PC-3 (cell line): ENCODE measurements at regions not wholly inside any gene's neighbourhood (a gene's known extent, or its start where the extent isn't known, plus 50 kb on each side); places are given as distances from the start of the nearest gene placed in this dataset.
"Not testable (repeated sequence)": the region's sequence is repeated elsewhere in the genome, so short reads cannot be mapped to it uniquely, and the experiment has no call there.

ENCODE experiments used
- ATAC-seq: fragments of 200-7000 bp; cut with Tn5 transposase; 2 replicates; pipeline ENCODE4 v1.9.1; 2020; ENCODE audit warnings: mild to moderate bottlenecking, moderate library complexity
- BruUV-seq: library from RNA; stranded (reverse); fragments of 400-500 nt; replicated peaks from 2 replicates; lab custom pipeline; 2021; lab: Mats Ljungman, UMichigan
- CTCF ChIA-PET: fragments of 300-600 bp; sonication (Branson Sonifier 250); formaldehyde crosslinking; loops from one replicate; lab custom pipeline; 2022; ENCODE audit warnings: antibody characterized with exemption; lab: Charles Lee
- POLR2A ChIA-PET: fragments of 300-600 bp; sonication (Branson Sonifier 250); formaldehyde crosslinking; loops from one replicate; lab custom pipeline; 2022; ENCODE audit warnings: antibody characterized with exemption; ENCODE audit not compliant: unreplicated experiment; lab: Charles Lee
- DNase-seq: peaks from one replicate; pipeline ENCODE4 v3.0.0-alpha.2; 2015
- H2AFZ ChIP-seq: fragments of 300-600 bp; sonication (generic); 2 replicates; pipeline ENCODE4 v1.6.0; 2016; ENCODE audit warnings: antibody characterized with exemption, low read length
- H3F3A ChIP-seq: fragments of 300-600 bp; sonication (generic); one replicate; pipeline ENCODE4 v1.6.0; 2017; ENCODE audit warnings: antibody characterized with exemption, low read length, control low read depth, mild to moderate bottlenecking; ENCODE audit not compliant: unreplicated experiment
- H3K27ac ChIP-seq: fragments of 300-600 bp; sonication (generic); 2 replicates; pipeline ENCODE4 v1.5.1; 2016; ENCODE audit warnings: mild to moderate bottlenecking, low read length
- H3K27me3 ChIP-seq: fragments of 300-600 bp; sonication (generic); 2 replicates; pipeline ENCODE4 v1.6.1; 2016; ENCODE audit warnings: low read length, mixed read lengths
- H3K36me3 ChIP-seq: fragments of 300-600 bp; sonication (generic); 2 replicates; pipeline ENCODE4 v1.6.1; 2016; ENCODE audit warnings: low read depth, mixed run types, low read length, mixed read lengths
- H3K4me1 ChIP-seq: fragments of 300-600 bp; sonication (generic); 2 replicates; pipeline ENCODE4 v1.5.1; 2016; ENCODE audit warnings: low read length; ENCODE audit not compliant: insufficient read depth
- H3K4me2 ChIP-seq: fragments of 300-600 bp; sonication (generic); 2 replicates; pipeline ENCODE4 v1.6.0; 2016; ENCODE audit warnings: low read length
- H3K4me3 ChIP-seq: fragments of 300-600 bp; sonication (generic); 2 replicates; pipeline ENCODE4 v1.5.1; 2016; ENCODE audit warnings: mild to moderate bottlenecking, low read length, mixed read lengths
- H3K79me2 ChIP-seq: fragments of 300-600 bp; sonication (generic); 2 replicates; pipeline ENCODE4 v1.6.1; 2017; ENCODE audit warnings: low read length, mixed read lengths
- H3K9ac ChIP-seq: fragments of 300-600 bp; sonication (generic); 2 replicates; pipeline ENCODE4 v1.6.0; 2016; ENCODE audit warnings: mild to moderate bottlenecking, low read length
- H3K9me2 ChIP-seq: fragments of 300-600 bp; sonication (generic); replicated peaks from 2 replicates; pipeline ENCODE4 v1.6.1; 2016; ENCODE audit warnings: mixed run types, low read length, mixed read lengths
- H3K9me3 ChIP-seq: fragments of 300-600 bp; sonication (generic); 2 replicates; pipeline ENCODE4 v1.6.1; 2016; ENCODE audit warnings: low read length, mixed read lengths
- H4K20me1 ChIP-seq: fragments of 300-600 bp; sonication (generic); 2 replicates; pipeline ENCODE4 v1.6.1; 2016; ENCODE audit warnings: low read length, mixed read lengths
- CTCF ChIP-seq: fragments of 300-600 bp; sonication (generic); conservative IDR thresholded peaks from 2 replicates; pipeline ENCODE4 v1.5.1; 2017; ENCODE audit warnings: antibody characterized with exemption, low read depth, mild to moderate bottlenecking, low read length
- EZH2 ChIP-seq: fragments of 300-600 bp; sonication (generic); IDR thresholded peaks from one replicate; pipeline ENCODE4 v1.6.1; 2017; ENCODE audit warnings: antibody characterized with exemption, mild to moderate bottlenecking, low read length; ENCODE audit not compliant: unreplicated experiment
- EZH2phosphoT487 ChIP-seq: fragments of 300-600 bp; sonication (generic); IDR thresholded peaks from 2 replicates; pipeline ENCODE4 v1.6.1; 2018; ENCODE audit warnings: mild to moderate bottlenecking, antibody characterized with exemption, low read length, borderline replicate concordance
- intact Hi-C: fragments of 100-400 bp; cut with micrococcal nuclease; formaldehyde crosslinking; loops from 2 replicates; pipeline ENCODE4 v1.9.0; 2023

- Histone ChIP-seq H4K20me1 (no peaks in the 10 kb centered on the region), H2AFZ (no peak overlapping the region), H3F3A (no peaks in the 10 kb centered on the region), H3K36me3 (no peaks in the 10 kb centered on the region), H3K9ac (no peak overlapping the region), H3K4me2 (no peak overlapping the region), H3K27ac (no peak overlapping the region), H3K4me3 (no peak overlapping the region), H3K9me3 (no peaks in the 10 kb centered on the region), H3K79me2 (no peaks in the 10 kb centered on the region), H3K27me3 (peaks cover 18% of the 10 kb centered on the region), H3K9me2 (no peaks in the 10 kb centered on the region), H3K4me1 (no peaks in the 10 kb centered on the region; the same call in 1 of the 2 replicates)
- DNase-seq (no peak), ATAC-seq (no peak)
- POLR2A ChIA-PET = interaction anchor here (0.6 kb wide), 1 partner anchor 1068 kb away, joined by 3 read pairs; no protein-coding TSS in a partner anchor
- CTCF ChIA-PET = no interaction called here
- intact Hi-C loops = no loop called here
- TF ChIP-seq CTCF (no peak), EZH2phosphoT487 (no peak), EZH2 (no peak)
- BruUV-seq = no TSS peak
Measured at GRCh38 chr2:239818531-239819011, 206.6 kb downstream of the NDUFA10 start.

- no TSS peak for BruUV-seq
- peaks cover 18% of the 10 kb centered on the region for H3K27me3 ChIP-seq
- TF ChIP-seq EZH2phosphoT487 (no peak), CTCF (no peak), EZH2 (no peak)
Measured at GRCh38 chr2:239818086-239818485, 207.1 kb downstream of the NDUFA10 start.

GRCh38 chr2:239817468-239818031 lies 207.6 kb downstream of the NDUFA10 start:
- H3K4me2 ChIP-seq, H3K4me1 ChIP-seq, BruUV-seq, H3K9me2 ChIP-seq, ATAC-seq, POLR2A ChIA-PET, H3K4me3 ChIP-seq, H4K20me1 ChIP-seq, H3F3A ChIP-seq, H3K27ac ChIP-seq, H3K36me3 ChIP-seq, DNase-seq, CTCF ChIA-PET, H2AFZ ChIP-seq, H3K79me2 ChIP-seq, H3K9ac ChIP-seq, intact Hi-C loops, H3K9me3 ChIP-seq: not testable (repeated sequence)
- peaks cover 18% of the 10 kb centered on the region for H3K27me3 ChIP-seq

More at GRCh38 chr2:239818086-239818485, 207.1 kb downstream of the NDUFA10 start:
- CTCF ChIA-PET = no interaction called here
- H3K79me2 ChIP-seq = no peaks in the 10 kb centered on the region
- intact Hi-C loops = no loop called here
- H3K9me3 ChIP-seq = no peaks in the 10 kb centered on the region
- H2AFZ ChIP-seq = no peak overlapping the region
- no peak for ATAC-seq
- H3K27ac ChIP-seq = no peak overlapping the region
- H3K4me1 ChIP-seq = no peaks in the 10 kb centered on the region; the same call in 1 of the 2 replicates
- H4K20me1 ChIP-seq = no peaks in the 10 kb centered on the region
- no peaks in the 10 kb centered on the region for H3F3A ChIP-seq
- H3K9ac ChIP-seq = no peak overlapping the region
- no peak for DNase-seq
- POLR2A ChIA-PET = interaction anchor here (0.6 kb wide), 1 partner anchor 1068 kb away, joined by 3 read pairs; no protein-coding TSS in a partner anchor
- no peaks in the 10 kb centered on the region for H3K36me3 ChIP-seq
- no peak overlapping the region for H3K4me2 ChIP-seq
- H3K4me3 ChIP-seq = no peak overlapping the region
- H3K9me2 ChIP-seq = no peaks in the 10 kb centered on the region
